ENCODE measurements at regions not wholly inside any gene's neighbourhood (a gene's known extent, or its start where the extent isn't known, plus 50 kb on each side); places are given as distances from the start of the nearest gene placed in this dataset.

GRCh38 chr2:184030245-184030644, 568.1 kb upstream of the ZNF804A start:
- no peak for DNase-seq
- Mint-ChIP-seq H3K36me3 (no peaks in the 10 kb centered on the region), H3K9me3 (peaks cover 0 to 4% (median 0%) of the 10 kb centered on the region in 11 donors), H3K27ac (no peak overlapping the region), H3K4me1 (no peaks in the 10 kb centered on the region), H3K27me3 (no peaks in the 10 kb centered on the region), H3K4me3 (no peak overlapping the region)
- H3K4me1 ChIP-seq (ENCODE audit: control insufficient read depth in 2 of 2, insufficient read depth in 2 of 2, low read length in 2 of 2) = no peaks in the 10 kb centered on the region
- H3K4me3 ChIP-seq (ENCODE audit: low read length) = no peak overlapping the region
- intact Hi-C loops (cut with micrococcal nuclease) = no loop called here
- no peaks in the 10 kb centered on the region for H3K27me3 ChIP-seq (ENCODE audit: control insufficient read depth in 2 of 2, insufficient read depth in 2 of 2, low read length in 2 of 2)
- H3K9me3 ChIP-seq (ENCODE audit: control insufficient read depth in 2 of 3, low read length in 3 of 3) = no peaks in the 10 kb centered on the region
- ChIA-PET POLR2A (no interaction called here), CTCF (no interaction called here)
- H3K27ac ChIP-seq (ENCODE audit: low read depth, low read length) = no peak overlapping the region
- no peaks in the 10 kb centered on the region for H3K36me3 ChIP-seq (ENCODE audit: control insufficient read depth in 2 of 3, insufficient read depth in 3 of 3, low read length in 3 of 3)
- ATAC-seq = no peak

DNA sequence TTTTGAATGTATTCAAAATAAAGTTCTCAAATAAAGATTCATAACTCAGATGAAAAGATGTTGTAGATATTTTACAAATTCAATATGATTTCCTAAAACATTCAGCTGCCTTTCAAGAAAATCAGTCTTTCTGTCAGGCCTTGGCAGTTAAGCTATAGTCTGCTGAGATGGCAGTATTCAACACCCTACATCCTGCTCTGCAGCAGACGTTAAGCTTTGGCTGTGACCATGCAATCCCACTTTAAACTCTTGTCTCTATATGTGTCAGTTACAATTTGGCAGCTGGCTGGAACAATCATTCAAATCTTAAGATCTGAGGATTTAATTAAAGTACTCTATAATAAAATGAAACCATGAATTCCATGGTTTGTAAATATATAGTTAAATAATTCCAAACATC, 567.3 kb upstream of the ZNF804A start:
- H3K4me1 Mint-ChIP-seq = no peaks in the 10 kb centered on the region
- ATAC-seq (no peak), DNase-seq (no peak)
- ChIA-PET POLR2A (no interaction called here), CTCF (no interaction called here)
- H3K27ac Mint-ChIP-seq = no peak overlapping the region
- no peaks in the 10 kb centered on the region for H3K9me3 ChIP-seq (ENCODE audit: control insufficient read depth in 2 of 3, low read length in 3 of 3)
- no peak overlapping the region for H3K4me3 Mint-ChIP-seq
- intact Hi-C loops (cut with micrococcal nuclease) = no loop called here
- H3K4me1 ChIP-seq (ENCODE audit: control insufficient read depth in 2 of 2, insufficient read depth in 2 of 2, low read length in 2 of 2) = no peaks in the 10 kb centered on the region
- peaks cover 0 to 8% (median 0%) of the 10 kb centered on the region in 11 donors for H3K9me3 Mint-ChIP-seq
- H3K36me3 Mint-ChIP-seq = no peaks in the 10 kb centered on the region
- no peak overlapping the region for H3K4me3 ChIP-seq (ENCODE audit: low read length)
- H3K36me3 ChIP-seq (ENCODE audit: control insufficient read depth in 2 of 3, insufficient read depth in 3 of 3, low read length in 3 of 3) = no peaks in the 10 kb centered on the region
- no peak overlapping the region for H3K27ac ChIP-seq (ENCODE audit: low read depth, low read length)
- H3K27me3 ChIP-seq (ENCODE audit: control insufficient read depth in 2 of 2, insufficient read depth in 2 of 2, low read length in 2 of 2) = no peaks in the 10 kb centered on the region
- H3K27me3 Mint-ChIP-seq = no peaks in the 10 kb centered on the region

GRCh38 chr2:184031402-184032147, 566.8 kb upstream of the ZNF804A start:
- Histone ChIP-seq H3K27ac (ENCODE audit: low read depth, low read length) (no peak overlapping the region), H3K4me1 (ENCODE audit: control insufficient read depth in 2 of 2, insufficient read depth in 2 of 2, low read length in 2 of 2) (no peaks in the 10 kb centered on the region), H3K27me3 (ENCODE audit: control insufficient read depth in 2 of 2, insufficient read depth in 2 of 2, low read length in 2 of 2) (no peaks in the 10 kb centered on the region), H3K9me3 (ENCODE audit: control insufficient read depth in 2 of 3, low read length in 3 of 3) (no peaks in the 10 kb centered on the region), H3K36me3 (ENCODE audit: control insufficient read depth in 2 of 3, insufficient read depth in 3 of 3, low read length in 3 of 3) (no peaks in the 10 kb centered on the region), H3K4me3 (ENCODE audit: low read length) (no peak overlapping the region)
- ChIA-PET CTCF (no interaction called here), POLR2A (no interaction called here)
- Mint-ChIP-seq H3K36me3 (no peaks in the 10 kb centered on the region), H3K27ac (no peak overlapping the region), H3K27me3 (no peaks in the 10 kb centered on the region), H3K4me1 (no peaks in the 10 kb centered on the region), H3K4me3 (no peak overlapping the region), H3K9me3 (peaks cover 0 to 8% (median 0%) of the 10 kb centered on the region in 11 donors)
- intact Hi-C loops (cut with micrococcal nuclease) = no loop called here
- DNase-seq = no peak
- no peak for ATAC-seq

- ChIA-PET POLR2A (no interaction called here), CTCF (no interaction called here)
- Mint-ChIP-seq H3K9me3 (peaks cover 0 to 8% (median 0%) of the 10 kb centered on the region in 11 donors), H3K4me1 (no peaks in the 10 kb centered on the region), H3K27me3 (no peaks in the 10 kb centered on the region), H3K36me3 (no peaks in the 10 kb centered on the region), H3K27ac (no peak overlapping the region), H3K4me3 (no peak overlapping the region)
- Histone ChIP-seq H3K27me3 (ENCODE audit: control insufficient read depth in 2 of 2, insufficient read depth in 2 of 2, low read length in 2 of 2) (no peaks in the 10 kb centered on the region), H3K4me3 (ENCODE audit: low read length) (no peak overlapping the region), H3K36me3 (ENCODE audit: control insufficient read depth in 2 of 3, insufficient read depth in 3 of 3, low read length in 3 of 3) (no peaks in the 10 kb centered on the region), H3K4me1 (ENCODE audit: control insufficient read depth in 2 of 2, insufficient read depth in 2 of 2, low read length in 2 of 2) (no peaks in the 10 kb centered on the region), H3K27ac (ENCODE audit: low read depth, low read length) (no peak overlapping the region), H3K9me3 (ENCODE audit: control insufficient read depth in 2 of 3, low read length in 3 of 3) (no peaks in the 10 kb centered on the region)
- intact Hi-C loops (cut with micrococcal nuclease) = no loop called here
- ATAC-seq = no peak
- DNase-seq = no peak
These were observed 565.3 kb upstream of the ZNF804A start for GRCh38 chr2:184032983-184033382.

GRCh38 chr2:184037273-184037672, 561.1 kb upstream of the ZNF804A start:
- ChIA-PET CTCF (no interaction called here), POLR2A (no interaction called here)
- no peak overlapping the region for H3K4me3 Mint-ChIP-seq
- H3K27ac ChIP-seq (ENCODE audit: low read depth, low read length) = no peak overlapping the region
- no peaks in the 10 kb centered on the region for H3K4me1 ChIP-seq (ENCODE audit: control insufficient read depth in 2 of 2, insufficient read depth in 2 of 2, low read length in 2 of 2)
- H3K9me3 Mint-ChIP-seq = peaks cover 0 to 7% (median 0%) of the 10 kb centered on the region in 11 donors
- no peaks in the 10 kb centered on the region for H3K36me3 ChIP-seq (ENCODE audit: control insufficient read depth in 2 of 3, insufficient read depth in 3 of 3, low read length in 3 of 3)
- no peaks in the 10 kb centered on the region for H3K36me3 Mint-ChIP-seq
- no peak overlapping the region for H3K4me3 ChIP-seq (ENCODE audit: low read length)
- ATAC-seq (no peak), DNase-seq (no peak)
- intact Hi-C loops (cut with micrococcal nuclease) = no loop called here
- no peaks in the 10 kb centered on the region for H3K27me3 Mint-ChIP-seq
- H3K27me3 ChIP-seq (ENCODE audit: control insufficient read depth in 2 of 2, insufficient read depth in 2 of 2, low read length in 2 of 2) = no peaks in the 10 kb centered on the region
- H3K27ac Mint-ChIP-seq = no peak overlapping the region
- no peaks in the 10 kb centered on the region for H3K9me3 ChIP-seq (ENCODE audit: control insufficient read depth in 2 of 3, low read length in 3 of 3)
- no peaks in the 10 kb centered on the region for H3K4me1 Mint-ChIP-seq

- H3K27ac ChIP-seq (ENCODE audit: low read depth, low read length) = no peak overlapping the region
- CTCF ChIA-PET = no interaction called here
- Mint-ChIP-seq H3K9me3 (peaks cover 0 to 8% (median 0%) of the 10 kb centered on the region in 11 donors), H3K4me3 (no peak overlapping the region), H3K4me1 (no peaks in the 10 kb centered on the region), H3K27me3 (no peaks in the 10 kb centered on the region), H3K36me3 (no peaks in the 10 kb centered on the region), H3K27ac (no peak overlapping the region)
- DNase-seq (no peak), ATAC-seq (no peak)
- intact Hi-C loops (cut with micrococcal nuclease) = no loop called here
- no peaks in the 10 kb centered on the region for H3K4me1 ChIP-seq (ENCODE audit: control insufficient read depth in 2 of 2, insufficient read depth in 2 of 2, low read length in 2 of 2)
- no peaks in the 10 kb centered on the region for H3K27me3 ChIP-seq (ENCODE audit: control insufficient read depth in 2 of 2, insufficient read depth in 2 of 2, low read length in 2 of 2)
- H3K4me3 ChIP-seq (ENCODE audit: low read length) = no peak overlapping the region
- no peaks in the 10 kb centered on the region for H3K9me3 ChIP-seq (ENCODE audit: control insufficient read depth in 2 of 3, low read length in 3 of 3)
- POLR2A ChIA-PET = no interaction called here
- no peaks in the 10 kb centered on the region for H3K36me3 ChIP-seq (ENCODE audit: control insufficient read depth in 2 of 3, insufficient read depth in 3 of 3, low read length in 3 of 3)
These were observed 558.8 kb upstream of the ZNF804A start for GRCh38 chr2:184039493-184039892.

GRCh38 chr2:184040230-184040629, 558.1 kb upstream of the ZNF804A start:
- ChIA-PET POLR2A (no interaction called here), CTCF (no interaction called here)
- H3K27me3 Mint-ChIP-seq = no peaks in the 10 kb centered on the region
- ATAC-seq (no peak), DNase-seq (no peak)
- Histone ChIP-seq H3K27me3 (ENCODE audit: control insufficient read depth in 2 of 2, insufficient read depth in 2 of 2, low read length in 2 of 2) (no peaks in the 10 kb centered on the region), H3K36me3 (ENCODE audit: control insufficient read depth in 2 of 3, insufficient read depth in 3 of 3, low read length in 3 of 3) (no peaks in the 10 kb centered on the region), H3K27ac (ENCODE audit: low read depth, low read length) (no peak overlapping the region), H3K4me1 (ENCODE audit: control insufficient read depth in 2 of 2, insufficient read depth in 2 of 2, low read length in 2 of 2) (no peaks in the 10 kb centered on the region), H3K4me3 (ENCODE audit: low read length) (no peak overlapping the region), H3K9me3 (ENCODE audit: control insufficient read depth in 2 of 3, low read length in 3 of 3) (no peaks in the 10 kb centered on the region)
- H3K27ac Mint-ChIP-seq = no peak overlapping the region
- intact Hi-C loops (cut with micrococcal nuclease) = no loop called here
- no peaks in the 10 kb centered on the region for H3K36me3 Mint-ChIP-seq
- H3K9me3 Mint-ChIP-seq = peaks cover 0 to 8% (median 0%) of the 10 kb centered on the region in 11 donors
- H3K4me1 Mint-ChIP-seq = no peaks in the 10 kb centered on the region
- H3K4me3 Mint-ChIP-seq = no peak overlapping the region

Measured in naive thymus-derived CD4-positive, alpha-beta T cell (primary cell).